Hepatic stellate cell (primary cell): ENCODE measurements at regions not wholly inside any gene's neighbourhood (a gene's known extent, or its start where the extent isn't known, plus 50 kb on each side); places are given as distances from the start of the nearest gene placed in this dataset.
A peak's percentile ranks its signal among the peaks of the same experiment; 100 is the strongest.
"Not testable (repeated sequence)": the region's sequence is repeated elsewhere in the genome, so short reads cannot be mapped to it uniquely, and the experiment has no call there.

Source experiments
- DNase-seq: peaks from one replicate; pipeline ENCODE4 v3.0.0; 2011; ENCODE audit warnings: low spot score

DNA sequence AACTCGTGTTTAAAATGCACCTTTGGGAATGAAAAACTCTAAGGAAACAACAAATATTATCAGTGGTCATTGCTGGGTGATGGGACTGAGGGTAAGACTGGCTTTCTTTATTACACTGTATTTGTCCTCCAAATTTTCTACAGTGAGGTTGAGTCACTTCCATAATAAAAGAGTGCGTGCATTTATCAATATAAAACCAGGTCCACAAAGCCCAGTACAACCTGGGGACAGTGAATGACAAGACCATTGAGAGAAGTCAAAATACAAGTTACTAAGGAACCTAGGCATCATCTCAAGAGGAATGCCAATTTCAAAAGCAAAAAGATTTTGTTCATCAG, 76.4 kb downstream of the MAGED4 start:
- no peak for DNase-seq

DNA sequence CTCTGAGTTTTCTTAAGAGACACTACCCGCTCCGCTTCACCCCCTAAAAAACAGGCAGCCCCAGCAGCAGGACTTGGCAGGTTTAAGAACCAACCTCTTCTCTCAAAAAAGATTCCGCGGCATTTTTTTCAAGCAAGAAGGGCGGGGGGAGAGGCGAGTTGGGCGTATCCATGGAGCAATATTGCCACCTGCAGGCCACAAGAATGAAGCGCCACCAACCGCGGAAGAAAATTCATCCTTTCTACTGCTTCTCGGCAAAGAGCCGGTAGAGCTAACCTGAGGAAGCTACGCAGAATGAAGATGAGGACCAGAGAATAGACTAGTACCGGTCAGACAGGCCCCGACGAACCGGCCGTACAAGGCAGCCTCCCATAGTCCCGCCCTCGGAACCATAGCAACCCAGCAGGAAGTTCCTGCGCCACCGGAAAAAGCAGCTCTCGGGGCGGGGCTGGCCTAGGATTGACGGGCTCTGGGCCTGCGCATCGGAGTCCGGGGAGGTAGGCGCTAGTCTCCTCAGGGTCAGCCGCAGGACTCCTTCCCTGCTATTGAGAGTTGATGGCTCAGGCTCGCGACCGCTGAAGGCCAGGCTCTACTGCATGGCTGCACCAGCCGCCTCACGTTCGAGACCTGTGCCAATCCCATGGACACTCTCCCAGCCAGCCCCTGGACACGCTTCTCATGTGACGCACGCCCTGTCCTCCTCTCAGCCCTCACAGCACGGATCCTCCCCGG, 76.9 kb downstream of the MAGED4 start:
- DNase-seq = peak; percentile 83

DNA sequence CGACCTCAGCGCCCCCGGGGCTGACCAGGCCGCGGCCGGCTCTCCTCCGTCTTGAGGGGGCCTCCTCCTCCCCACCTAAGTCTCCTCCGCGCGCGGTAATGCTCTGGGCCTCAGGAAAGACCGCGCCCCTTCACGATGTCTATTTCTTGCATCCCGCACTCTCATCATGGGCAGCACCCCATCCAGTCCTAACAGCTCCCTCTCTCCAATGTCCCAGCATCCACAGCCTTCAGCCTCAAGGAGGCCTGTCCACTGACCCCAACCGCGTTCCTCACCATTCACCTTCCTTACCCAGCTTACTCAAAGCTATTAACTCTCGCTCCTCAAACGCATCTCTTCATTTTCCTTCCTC, 77.5 kb downstream of the MAGED4 start:
- no peak for DNase-seq

DNA sequence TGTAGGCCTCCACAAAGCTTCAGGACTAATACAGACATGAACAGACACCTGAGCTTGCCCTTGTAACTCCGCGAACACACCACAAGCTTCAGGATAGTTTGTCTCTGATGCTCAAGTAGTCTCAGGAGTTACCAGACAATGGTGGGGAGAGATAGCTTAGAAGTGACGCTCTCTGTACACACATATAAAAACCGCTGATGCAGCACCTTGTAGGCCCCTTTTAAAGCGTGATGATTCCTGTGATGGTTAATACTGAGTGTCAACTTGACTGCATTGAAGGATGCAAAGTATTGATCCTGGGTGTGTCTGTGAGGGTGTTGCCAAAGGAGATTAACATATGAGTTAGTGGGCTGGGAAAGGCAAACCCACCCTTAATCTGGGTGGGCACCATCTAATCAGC, 78.7 kb downstream of the MAGED4 start:
- no peak for DNase-seq

DNA sequence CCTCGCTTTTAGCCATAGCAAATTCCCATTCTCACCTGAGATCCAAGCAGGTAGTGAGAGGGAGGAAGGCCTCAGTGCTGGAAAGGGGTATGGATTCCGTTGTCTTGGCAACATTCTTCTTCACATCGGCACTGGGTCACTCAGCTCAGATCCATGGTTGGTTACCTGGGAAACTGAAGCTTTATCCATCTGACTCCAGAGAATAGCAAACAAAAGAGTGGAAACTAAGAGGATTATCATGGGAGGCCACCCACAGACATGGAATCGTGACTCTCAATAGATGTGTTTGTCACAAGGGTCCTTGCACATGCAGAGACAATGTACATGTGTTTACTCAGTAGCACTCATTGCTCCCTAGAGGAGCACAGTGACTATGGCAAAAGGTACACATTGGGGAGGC, 81.0 kb downstream of the MAGED4 start:
- no peak for DNase-seq

DNA sequence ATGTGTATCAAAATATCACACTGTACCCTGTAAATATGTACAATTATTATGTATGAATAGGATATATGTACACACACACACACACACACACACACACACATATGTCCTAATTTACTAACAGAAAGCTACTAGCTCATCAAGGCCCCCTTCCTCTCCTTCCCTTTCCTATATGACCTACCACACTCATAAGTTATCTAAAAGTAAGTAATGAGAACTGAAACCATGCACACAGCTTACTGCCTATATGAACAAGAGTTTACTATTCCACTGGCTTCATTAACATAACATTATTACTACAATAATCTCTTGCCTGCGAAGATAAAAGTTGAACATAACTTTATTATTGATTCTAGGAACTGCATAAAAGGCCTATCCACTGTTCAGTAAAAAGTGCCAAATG, 83.8 kb downstream of the MAGED4 start:
- not testable (repeated sequence) for DNase-seq

DNA sequence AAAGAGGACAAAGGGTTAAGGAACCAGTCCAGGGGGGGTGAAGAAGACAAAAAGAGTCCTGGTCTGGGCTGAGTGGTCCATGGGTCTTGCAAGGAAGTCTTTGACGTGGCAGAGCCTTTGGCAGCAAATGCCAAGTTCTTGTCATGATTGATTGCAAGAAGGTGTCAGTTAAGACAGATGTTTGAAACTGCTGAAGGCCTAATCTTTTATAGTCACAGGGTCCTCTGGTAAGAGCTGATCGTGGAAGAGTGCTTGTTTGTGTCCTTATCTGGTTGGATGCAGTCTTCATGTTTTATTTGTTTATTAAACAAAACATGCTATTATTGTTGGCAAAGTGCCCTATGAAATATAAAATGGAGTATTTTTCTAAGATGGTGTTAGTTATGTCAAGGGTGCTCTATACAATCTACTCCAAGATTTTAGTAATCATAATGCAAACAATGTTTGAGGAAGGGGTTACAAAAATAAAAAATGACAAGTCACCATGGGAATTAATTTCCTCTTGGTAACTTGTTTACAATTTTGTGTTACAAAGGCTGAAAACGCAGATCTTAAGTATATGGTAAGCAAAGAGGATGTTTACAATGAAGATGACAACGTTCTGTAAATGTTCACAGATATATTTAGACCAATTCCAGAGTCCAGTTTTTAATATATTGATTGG, 85.9 kb downstream of the MAGED4 start:
- no peak for DNase-seq

DNA sequence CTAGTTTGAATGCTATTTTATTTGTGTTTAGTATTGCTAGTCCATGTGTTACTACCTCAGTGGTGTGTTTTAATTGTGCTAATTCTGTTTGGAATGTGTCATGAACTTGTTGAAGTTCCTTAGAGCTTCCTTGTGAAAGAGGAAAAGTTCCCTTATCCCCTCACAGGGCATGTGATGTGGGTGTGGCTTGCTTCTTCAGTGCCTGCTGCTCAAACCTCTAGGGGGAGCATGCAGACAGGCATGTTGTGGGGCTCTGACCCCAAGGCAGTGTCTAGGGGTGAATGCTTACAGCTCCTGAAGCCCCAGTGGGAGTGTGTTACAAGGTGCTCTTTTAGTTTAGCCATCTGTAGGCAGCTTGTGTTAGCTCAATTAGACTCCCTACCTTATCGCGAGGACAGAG, 86.5 kb downstream of the MAGED4 start:
- DNase-seq = no peak

DNA sequence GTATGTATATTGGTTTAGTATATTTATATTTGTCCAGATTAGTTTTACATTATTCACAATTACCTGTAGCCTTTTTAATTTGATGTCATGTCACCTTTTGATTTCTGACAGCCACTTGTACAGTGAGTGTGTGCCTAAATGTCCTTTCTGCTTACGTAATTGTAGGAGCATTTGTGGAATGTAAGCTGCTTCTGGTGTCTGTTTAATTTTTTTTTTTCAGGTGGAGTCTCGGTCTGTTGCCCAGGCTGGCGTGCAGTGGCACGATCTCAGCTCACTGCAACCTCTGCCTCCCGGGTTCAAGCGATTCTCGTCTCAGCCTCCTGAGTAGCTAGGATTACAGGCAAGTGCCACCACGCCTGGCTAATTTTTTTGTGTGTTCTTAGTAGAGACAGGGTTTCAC, 91.2 kb upstream of the XAGE2 start:
- DNase-seq = no peak

DNA sequence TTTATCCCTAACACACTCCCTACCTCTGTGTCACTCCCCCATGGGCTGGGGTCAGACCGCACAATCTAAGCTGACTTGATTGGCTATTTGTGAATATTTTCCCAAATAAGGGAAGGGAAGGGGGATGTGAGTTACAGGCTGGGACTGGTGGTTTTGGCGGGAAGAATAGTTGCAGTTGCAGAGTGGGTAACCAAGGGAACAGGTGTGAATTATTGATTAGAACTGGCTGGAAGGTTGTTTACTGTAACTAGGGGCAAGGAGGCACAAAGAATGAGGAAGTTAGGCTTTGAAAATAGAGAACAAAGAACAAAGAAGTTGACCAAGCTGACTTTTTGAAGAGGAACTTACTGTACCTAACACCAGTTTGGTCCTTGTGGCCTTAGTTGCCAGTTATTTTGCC, 88.0 kb upstream of the XAGE2 start:
- DNase-seq = no peak

DNA sequence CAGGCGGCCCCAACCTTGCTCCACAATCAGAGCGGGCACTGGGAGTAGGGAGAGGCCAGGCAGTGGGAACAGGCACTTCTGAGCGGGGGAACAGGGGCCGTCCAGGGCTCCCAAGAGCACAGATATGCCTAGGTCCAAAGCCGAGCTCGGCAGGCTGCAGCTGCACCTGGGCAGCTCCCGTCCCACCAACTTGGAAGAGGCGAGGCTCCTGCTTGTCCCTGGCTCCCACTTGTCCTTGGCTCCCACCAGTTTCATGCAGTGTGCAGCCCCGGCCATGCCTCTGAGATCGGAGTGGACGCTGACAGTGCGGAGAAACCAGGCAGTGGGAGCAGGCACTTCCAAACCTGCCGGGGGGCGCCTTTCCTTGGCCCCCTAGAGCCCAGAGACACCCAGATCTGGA, 84.0 kb upstream of the XAGE2 start:
- no peak for DNase-seq

DNA sequence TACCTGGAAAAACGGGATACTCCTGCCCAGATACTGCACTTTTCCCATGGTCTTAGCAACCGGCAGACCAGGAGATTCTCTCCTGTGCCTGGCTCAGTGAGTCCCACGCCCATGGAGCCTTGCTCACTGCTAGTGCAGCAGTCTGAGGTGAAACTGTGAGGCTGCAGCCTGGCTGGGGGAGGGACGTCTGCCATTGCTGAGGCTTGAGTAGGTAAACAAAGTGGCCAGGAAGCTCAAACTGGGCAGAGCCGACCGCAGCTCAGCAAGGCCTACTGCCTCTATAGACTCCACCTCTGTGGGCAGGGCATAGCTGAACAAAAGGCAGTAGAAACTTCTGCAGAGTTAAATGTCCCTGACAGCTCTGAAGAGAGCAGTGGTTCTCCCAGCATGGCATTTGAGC, 69.9 kb upstream of the XAGE2 start:
- DNase-seq = not testable (repeated sequence)

DNA sequence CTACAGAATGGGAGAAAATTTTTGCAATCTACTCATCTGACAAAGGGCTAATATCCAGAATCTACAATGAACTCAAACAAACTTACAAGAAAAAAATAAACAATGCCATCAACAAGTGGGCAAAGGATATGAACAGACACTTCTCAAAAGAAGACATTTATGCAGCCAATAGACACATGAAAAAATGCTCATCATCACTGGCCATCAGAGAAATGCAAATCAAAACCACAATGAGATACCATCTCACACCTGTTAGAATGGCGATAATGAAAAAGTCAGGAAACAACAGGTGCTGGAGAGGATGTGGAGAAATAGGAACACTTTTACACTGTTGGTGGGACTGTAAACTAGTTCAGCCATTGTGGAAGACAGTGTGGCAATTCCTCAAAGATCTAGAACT, 60.3 kb upstream of the XAGE2 start:
- not testable (repeated sequence) for DNase-seq
